SK-N-MC (cell line): ENCODE measurements at regions not wholly inside any gene's neighbourhood (a gene's known extent, or its start where the extent isn't known, plus 50 kb on each side); places are given as distances from the start of the nearest gene placed in this dataset.

ENCODE experiments used
- EZH2 ChIP-seq: fragments of 200-600 bp; sonication (generic); IDR thresholded peaks from one replicate; pipeline ENCODE4 v1.6.1; 2017; ENCODE audit warnings: antibody characterized with exemption
- POLR2AphosphoS5 ChIP-seq: IDR thresholded peaks from 2 replicates; pipeline ENCODE4 v1.6.1; 2012; ENCODE audit warnings: mild to moderate bottlenecking, low read depth, low read length, borderline replicate concordance

DNA sequence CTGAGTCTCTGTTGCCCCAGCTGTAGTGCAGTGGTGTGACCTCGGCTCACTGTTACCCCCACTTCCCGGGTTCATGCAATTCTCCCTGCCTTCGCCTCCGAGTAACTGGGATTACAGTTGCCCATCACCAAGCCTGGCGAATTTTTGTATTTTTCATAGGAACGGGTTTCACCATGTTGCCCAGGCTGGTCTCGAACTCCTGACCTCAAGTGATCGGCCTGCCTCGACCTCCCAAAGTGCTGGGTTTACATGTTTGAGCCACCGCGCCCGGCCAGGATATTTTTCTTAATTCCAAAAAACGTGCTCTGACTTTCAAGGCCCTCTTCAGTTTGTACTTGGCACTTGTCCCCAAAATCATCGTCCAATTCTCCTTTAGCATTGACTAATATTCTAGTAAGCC lies 129.2 kb upstream of the EPHA5 start:
- TF ChIP-seq POLR2AphosphoS5 (no peak), EZH2 (no peak)
